Naive thymus-derived CD8-positive, alpha-beta T cell (primary cell): ENCODE measurements at regions not wholly inside any gene's neighbourhood (a gene's known extent, or its start where the extent isn't known, plus 50 kb on each side); places are given as distances from the start of the nearest gene placed in this dataset.
"Not testable (repeated sequence)": the region's sequence is repeated elsewhere in the genome, so short reads cannot be mapped to it uniquely, and the experiment has no call there.

Experiments
- ATAC-seq, 2 donors: fragments of 150-1000 bp; cut with Tn5 transposase in 1 of 2; sonication (Bioruptor Pico), chemical (Tn5 transposase) in 1 of 2; 1 replicate in 1 of 2; 2 replicates in 1 of 2; pipeline ENCODE4 v1.10.0; 2021; ENCODE audit warnings: mild to moderate bottlenecking in 2 of 2, moderate library complexity in 2 of 2
- POLR2A ChIA-PET: fragments of 350-600 bp; sonication (Branson Sonifier 250); formaldehyde crosslinking; loops from one replicate; lab custom pipeline; 2021; ENCODE audit warnings: antibody characterized with exemption; lab: Charles Lee
- DNase-seq, 10 donors: peaks; one replicate each; pipeline versions ENCODE4 v3.0.0 to v3.0.0-alpha.2; 2020 to 2022
- H3K27ac Mint-ChIP-seq, 10 donors: one replicate each; pipeline ENCODE4 v1.8.0; 2020 to 2022; ENCODE audit warnings: mild to moderate bottlenecking in 10 of 10, mixed read lengths in 10 of 10, moderate library complexity in 4 of 10, inconsistent platforms in 1 of 10
- H3K27me3 Mint-ChIP-seq, 5 donors: one replicate each; pipeline ENCODE4 v1.8.0; 2021 to 2022; ENCODE audit warnings: mixed read lengths in 5 of 5
- H3K36me3 Mint-ChIP-seq, 3 donors: one replicate each; pipeline ENCODE4 v1.8.0; 2020 to 2022; ENCODE audit warnings: mixed read lengths in 3 of 3, mild to moderate bottlenecking in 2 of 3, inconsistent platforms in 1 of 3
- H3K4me1 Mint-ChIP-seq, 4 donors: one replicate each; pipeline ENCODE4 v1.8.0; 2021 to 2022; ENCODE audit warnings: mixed read lengths in 4 of 4
- H3K4me3 Mint-ChIP-seq, 10 donors: one replicate each; pipeline ENCODE4 v1.8.0; 2020 to 2022; ENCODE audit warnings: mild to moderate bottlenecking in 10 of 10, mixed read lengths in 10 of 10, moderate library complexity in 6 of 10, inconsistent platforms in 1 of 10
- H3K9me3 Mint-ChIP-seq, 9 donors: one replicate each; pipeline ENCODE4 v1.8.0; 2020 to 2022; ENCODE audit warnings: mixed read lengths in 9 of 9, mild to moderate bottlenecking in 3 of 9, inconsistent platforms in 1 of 9, moderate library complexity in 1 of 9

GRCh38 chr4:170716868-170717267, 627.1 kb upstream of the AADAT start:
- Mint-ChIP-seq H3K4me3 (no peak overlapping the region), H3K27ac (no peak overlapping the region), H3K36me3 (no peaks in the 10 kb centered on the region), H3K9me3 (peaks cover 2 to 15% (median 5%) of the 10 kb centered on the region in 9 donors), H3K4me1 (no peaks in the 10 kb centered on the region), H3K27me3 (no peaks in the 10 kb centered on the region)
- POLR2A ChIA-PET, result no interaction called here
- ATAC-seq, result no peak
- DNase-seq, result no peak

GRCh38 chr4:170705907-170706306, 616.2 kb upstream of the AADAT start:
- no peaks in the 10 kb centered on the region for H3K4me1 Mint-ChIP-seq
- no peak overlapping the region for H3K27ac Mint-ChIP-seq
- DNase-seq (no peak), ATAC-seq (no peak)
- H3K4me3 Mint-ChIP-seq, result no peak overlapping the region
- no peaks in the 10 kb centered on the region for H3K36me3 Mint-ChIP-seq
- POLR2A ChIA-PET, result no interaction called here
- peaks cover 0 to 15% (median 0%) of the 10 kb centered on the region in 9 donors for H3K9me3 Mint-ChIP-seq
- no peaks in the 10 kb centered on the region for H3K27me3 Mint-ChIP-seq

- H3K4me1 Mint-ChIP-seq, result no peaks in the 10 kb centered on the region
- no peak for DNase-seq
- H3K27ac Mint-ChIP-seq, result peak overlapping the region in 1 of 10 donors; percentile 83
- POLR2A ChIA-PET, result no interaction called here
- H3K27me3 Mint-ChIP-seq, result no peaks in the 10 kb centered on the region
- H3K36me3 Mint-ChIP-seq, result no peaks in the 10 kb centered on the region
- no peak for ATAC-seq
- H3K4me3 Mint-ChIP-seq, result no peak overlapping the region
- peaks cover 0 to 8% (median 1%) of the 10 kb centered on the region in 9 donors for H3K9me3 Mint-ChIP-seq
These were observed 610.3 kb upstream of the AADAT start for GRCh38 chr4:170700064-170700463.

GRCh38 chr4:170698334-170698733, 608.6 kb upstream of the AADAT start:
- no peak for ATAC-seq

GRCh38 chr4:170697845-170698244, 608.1 kb upstream of the AADAT start:
- POLR2A ChIA-PET, result no interaction called here
- no peak for DNase-seq
- no peak for ATAC-seq
- no peak overlapping the region for H3K27ac Mint-ChIP-seq
- H3K9me3 Mint-ChIP-seq, result peaks cover 0 to 20% (median 2%) of the 10 kb centered on the region in 9 donors
- no peaks in the 10 kb centered on the region for H3K4me1 Mint-ChIP-seq
- no peaks in the 10 kb centered on the region for H3K27me3 Mint-ChIP-seq
- H3K36me3 Mint-ChIP-seq, result no peaks in the 10 kb centered on the region
- H3K4me3 Mint-ChIP-seq, result no peak overlapping the region

More at GRCh38 chr4:170698334-170698733, 608.6 kb upstream of the AADAT start:
- POLR2A ChIA-PET, result no interaction called here
- Mint-ChIP-seq H3K27me3 (no peaks in the 10 kb centered on the region), H3K9me3 (peaks cover 0 to 16% (median 3%) of the 10 kb centered on the region in 9 donors), H3K4me3 (no peak overlapping the region), H3K36me3 (no peaks in the 10 kb centered on the region), H3K27ac (no peak overlapping the region), H3K4me1 (no peaks in the 10 kb centered on the region)
- no peak for DNase-seq

- DNase-seq, result no peak
- no peak overlapping the region for H3K4me3 Mint-ChIP-seq
- peaks cover 0 to 20% (median 2%) of the 10 kb centered on the region in 9 donors for H3K9me3 Mint-ChIP-seq
- POLR2A ChIA-PET, result no interaction called here
- no peaks in the 10 kb centered on the region for H3K36me3 Mint-ChIP-seq
- H3K27me3 Mint-ChIP-seq, result no peaks in the 10 kb centered on the region
- no peak overlapping the region for H3K27ac Mint-ChIP-seq
- ATAC-seq, result no peak
- no peaks in the 10 kb centered on the region for H3K4me1 Mint-ChIP-seq
These were observed 607.3 kb upstream of the AADAT start for GRCh38 chr4:170697045-170697444.

- H3K36me3 Mint-ChIP-seq, result no peaks in the 10 kb centered on the region
- DNase-seq (no peak), ATAC-seq (no peak)
- H3K4me1 Mint-ChIP-seq, result no peaks in the 10 kb centered on the region
- POLR2A ChIA-PET, result no interaction called here
- no peak overlapping the region for H3K27ac Mint-ChIP-seq
- H3K27me3 Mint-ChIP-seq, result no peaks in the 10 kb centered on the region
- H3K4me3 Mint-ChIP-seq, result no peak overlapping the region
- H3K9me3 Mint-ChIP-seq, result peaks cover 0 to 20% (median 7%) of the 10 kb centered on the region in 9 donors
These were observed 601.4 kb upstream of the AADAT start for GRCh38 chr4:170691168-170691567.

- H3K27me3 Mint-ChIP-seq, result no peaks in the 10 kb centered on the region
- H3K36me3 Mint-ChIP-seq, result no peaks in the 10 kb centered on the region
- no peak for ATAC-seq
- POLR2A ChIA-PET, result no interaction called here
- no peak overlapping the region for H3K4me3 Mint-ChIP-seq
- no peak for DNase-seq
- H3K4me1 Mint-ChIP-seq, result no peaks in the 10 kb centered on the region
- H3K27ac Mint-ChIP-seq, result no peak overlapping the region
- H3K9me3 Mint-ChIP-seq, result peaks cover 0 to 15% (median 4%) of the 10 kb centered on the region in 9 donors
These were observed 598.0 kb upstream of the AADAT start for GRCh38 chr4:170687751-170688150.

GRCh38 chr4:170685701-170686100, 595.9 kb upstream of the AADAT start:
- H3K4me1 Mint-ChIP-seq, H3K4me3 Mint-ChIP-seq, H3K27me3 Mint-ChIP-seq, POLR2A ChIA-PET, H3K27ac Mint-ChIP-seq, DNase-seq, H3K36me3 Mint-ChIP-seq, ATAC-seq: not testable (repeated sequence)
- H3K9me3 Mint-ChIP-seq, result peaks cover 0 to 15% (median 4%) of the 10 kb centered on the region in 9 donors

GRCh38 chr4:170682558-170683294, 593.0 kb upstream of the AADAT start:
- H3K4me1 Mint-ChIP-seq, result no peaks in the 10 kb centered on the region

GRCh38 chr4:170682087-170682486, 592.3 kb upstream of the AADAT start:
- H3K27me3 Mint-ChIP-seq, H3K4me1 Mint-ChIP-seq, H3K4me3 Mint-ChIP-seq, POLR2A ChIA-PET, H3K27ac Mint-ChIP-seq, DNase-seq, ATAC-seq, H3K36me3 Mint-ChIP-seq: not testable (repeated sequence)
- peaks cover 0 to 15% (median 8%) of the 10 kb centered on the region in 9 donors for H3K9me3 Mint-ChIP-seq

More at GRCh38 chr4:170682558-170683294, 593.0 kb upstream of the AADAT start:
- POLR2A ChIA-PET, result no interaction called here
- no peaks in the 10 kb centered on the region for H3K36me3 Mint-ChIP-seq
- no peak overlapping the region for H3K4me3 Mint-ChIP-seq
- no peak for ATAC-seq
- H3K27ac Mint-ChIP-seq, result no peak overlapping the region
- no peak for DNase-seq
- H3K9me3 Mint-ChIP-seq, result peaks cover 0 to 15% (median 8%) of the 10 kb centered on the region in 9 donors
- no peaks in the 10 kb centered on the region for H3K27me3 Mint-ChIP-seq

GRCh38 chr4:170675568-170676262, 586.0 kb upstream of the AADAT start:
- H3K36me3 Mint-ChIP-seq, result no peaks in the 10 kb centered on the region
- ATAC-seq, result no peak
- H3K4me3 Mint-ChIP-seq, result no peak overlapping the region

GRCh38 chr4:170674176-170674575, 584.4 kb upstream of the AADAT start:
- H3K4me1 Mint-ChIP-seq, result no peaks in the 10 kb centered on the region
- no peaks in the 10 kb centered on the region for H3K36me3 Mint-ChIP-seq
- peaks cover 0 to 32% (median 3%) of the 10 kb centered on the region in 9 donors for H3K9me3 Mint-ChIP-seq
- ATAC-seq (no peak), DNase-seq (no peak)
- no peak overlapping the region for H3K27ac Mint-ChIP-seq
- POLR2A ChIA-PET, result no interaction called here
- H3K27me3 Mint-ChIP-seq, result no peaks in the 10 kb centered on the region
- no peak overlapping the region for H3K4me3 Mint-ChIP-seq

More at GRCh38 chr4:170675568-170676262, 586.0 kb upstream of the AADAT start:
- no peak overlapping the region for H3K27ac Mint-ChIP-seq
- H3K9me3 Mint-ChIP-seq, result peaks cover 0 to 35% (median 3%) of the 10 kb centered on the region in 9 donors
- no peak for DNase-seq
- no peaks in the 10 kb centered on the region for H3K27me3 Mint-ChIP-seq
- no peaks in the 10 kb centered on the region for H3K4me1 Mint-ChIP-seq
- POLR2A ChIA-PET, result no interaction called here
